ENCODE measurements at regions not wholly inside any gene's neighbourhood (a gene's known extent, or its start where the extent isn't known, plus 50 kb on each side); places are given as distances from the start of the nearest gene placed in this dataset.

DNA sequence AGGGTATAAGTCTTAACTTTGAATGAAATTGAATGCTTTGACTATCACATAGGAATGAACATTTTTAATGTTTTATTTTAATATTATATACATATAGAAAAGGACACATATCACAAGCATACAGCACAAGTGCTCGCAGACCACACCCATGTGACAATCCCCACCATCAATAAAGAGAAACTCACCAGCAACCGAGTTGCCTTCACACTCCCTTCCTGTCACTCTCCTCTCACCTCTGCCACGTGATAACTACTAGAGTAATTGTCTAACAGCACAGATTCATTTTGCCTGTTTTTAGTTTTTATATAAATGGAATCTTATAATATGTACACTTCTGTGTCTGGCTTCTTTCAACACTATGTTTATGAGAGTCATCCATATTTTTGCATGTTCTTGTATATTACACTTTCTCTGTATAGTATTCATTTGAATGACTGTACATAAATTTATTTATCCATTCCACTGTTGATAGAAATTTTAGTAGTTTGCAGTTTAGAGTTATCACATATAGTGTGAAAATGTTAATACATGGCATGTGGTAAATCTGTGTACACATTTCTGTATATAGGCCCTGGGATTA is 304.9 kb upstream of the DUSP10 start:
- TF ChIP-seq CTCF (IDR thresholded peaks at IDR 0.05; ENCODE audit: poor library complexity) (no peak), EZH2 (IDR thresholded peaks at IDR 0.05; ENCODE audit: borderline replicate concordance) (no peak), EZH2phosphoT487 (IDR thresholded peaks at IDR 0.05; ENCODE audit: low read depth, severe bottlenecking, unreplicated experiment) (no peak)

All from hepatocyte (in vitro differentiated cells).